ENCODE measurements at regions not wholly inside any gene's neighbourhood (a gene's known extent, or its start where the extent isn't known, plus 50 kb on each side); places are given as distances from the start of the nearest gene placed in this dataset.
"Not testable (repeated sequence)": the region's sequence is repeated elsewhere in the genome, so short reads cannot be mapped to it uniquely, and the experiment has no call there.

DNA sequence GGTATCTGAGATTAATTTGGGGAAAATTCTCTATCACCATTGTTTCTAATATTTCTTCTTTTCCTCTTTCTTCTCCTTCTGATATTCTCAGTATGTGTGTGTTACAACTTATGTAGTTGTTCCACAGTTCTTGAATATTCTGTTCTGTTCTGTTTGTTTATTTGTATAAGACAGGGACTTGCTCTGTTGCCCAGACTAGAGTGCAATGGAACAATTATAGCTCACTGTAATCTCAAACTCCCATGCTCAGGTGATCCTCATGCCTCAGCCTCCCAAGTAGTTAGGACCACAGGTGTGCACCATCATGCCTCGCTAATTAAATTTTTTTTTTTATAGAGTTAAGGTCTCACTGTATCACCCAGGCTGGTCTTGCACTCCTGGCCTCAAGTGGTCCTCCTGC lies 145.8 kb upstream of the TUT7 start:
- DNase-seq (ENCODE audit: low spot score) = no peak

DNA sequence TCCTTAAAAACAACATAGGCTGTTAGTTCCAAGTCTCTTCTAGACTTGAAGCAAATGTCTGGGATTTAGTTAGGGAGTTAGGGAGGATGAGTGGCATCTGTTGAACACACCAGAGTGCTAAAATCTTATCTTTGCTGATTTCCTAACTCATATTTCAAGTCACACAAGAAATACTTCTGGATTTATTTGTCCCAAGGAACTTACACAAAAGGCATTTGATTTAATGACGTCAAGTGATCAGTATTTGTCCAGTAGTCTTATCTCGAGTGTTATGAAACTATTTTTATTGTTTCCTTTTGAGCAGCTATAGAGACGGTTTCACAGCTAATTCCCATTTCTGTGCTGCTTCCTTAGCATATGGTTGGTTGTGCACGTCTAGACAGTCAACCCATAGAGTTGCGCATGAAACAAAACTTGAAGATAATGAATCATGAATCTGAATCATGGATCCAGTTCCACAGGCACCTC lies 140.5 kb upstream of the TUT7 start:
- DNase-seq (ENCODE audit: low spot score) = peak; percentile 96

DNA sequence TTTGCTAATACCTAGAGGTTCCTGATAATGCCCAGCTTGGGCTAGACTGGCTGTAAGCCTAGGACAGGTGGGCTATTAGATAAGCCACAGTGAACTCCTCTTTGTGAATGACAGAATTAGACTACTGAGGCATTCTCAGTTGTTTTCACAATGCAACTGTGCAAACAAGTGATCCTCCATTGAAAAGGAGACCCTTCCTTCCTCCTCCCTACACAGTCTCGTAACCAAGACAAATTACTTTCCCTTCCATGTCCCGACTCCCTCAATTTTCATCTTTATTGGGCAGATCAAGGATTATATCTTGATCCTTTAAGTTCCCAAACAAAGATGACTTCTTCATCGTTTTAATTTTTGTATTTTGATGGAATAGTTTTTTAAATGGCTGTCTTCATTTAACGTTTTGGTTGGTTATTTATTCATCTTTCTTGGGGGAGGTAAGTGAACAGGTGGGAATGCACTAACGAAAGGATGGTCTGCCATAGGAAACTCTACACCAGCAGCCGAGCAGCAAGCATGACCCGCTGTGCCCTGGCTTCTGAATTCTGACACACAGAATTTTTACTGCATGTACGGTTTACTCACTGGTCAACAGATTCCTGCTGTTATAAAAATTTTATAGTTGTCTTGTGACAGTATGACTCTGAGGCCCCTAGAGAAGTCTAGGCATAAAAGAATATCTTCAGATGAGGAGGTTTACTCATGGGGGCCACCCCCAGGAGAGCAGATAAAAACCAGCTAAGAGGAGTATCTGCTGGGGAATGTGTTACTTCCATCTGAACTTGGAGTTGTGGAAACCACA lies 137.5 kb upstream of the TUT7 start:
- DNase-seq (ENCODE audit: low spot score) = no peak

DNA sequence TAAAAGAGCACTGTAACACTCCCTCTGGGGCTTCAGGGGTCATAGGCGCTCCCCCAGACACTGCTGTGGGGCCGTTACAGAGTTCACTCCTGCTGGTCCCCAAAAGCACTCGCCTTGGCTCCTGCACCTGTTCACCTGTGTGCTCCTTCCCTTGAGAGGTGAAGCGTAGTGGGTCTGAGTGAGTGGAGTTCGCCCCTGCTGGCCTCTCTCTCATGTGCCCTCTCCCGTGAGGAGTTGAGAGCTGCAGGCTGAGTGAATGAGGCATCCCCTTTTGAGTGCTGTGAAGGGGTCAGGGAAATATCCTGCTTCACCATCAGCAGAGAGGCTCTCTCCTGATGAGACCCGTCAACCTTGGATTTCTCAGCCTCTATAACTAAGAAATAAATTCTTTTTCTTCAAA lies 134.6 kb upstream of the TUT7 start:
- no peak for DNase-seq (ENCODE audit: low spot score)

DNA sequence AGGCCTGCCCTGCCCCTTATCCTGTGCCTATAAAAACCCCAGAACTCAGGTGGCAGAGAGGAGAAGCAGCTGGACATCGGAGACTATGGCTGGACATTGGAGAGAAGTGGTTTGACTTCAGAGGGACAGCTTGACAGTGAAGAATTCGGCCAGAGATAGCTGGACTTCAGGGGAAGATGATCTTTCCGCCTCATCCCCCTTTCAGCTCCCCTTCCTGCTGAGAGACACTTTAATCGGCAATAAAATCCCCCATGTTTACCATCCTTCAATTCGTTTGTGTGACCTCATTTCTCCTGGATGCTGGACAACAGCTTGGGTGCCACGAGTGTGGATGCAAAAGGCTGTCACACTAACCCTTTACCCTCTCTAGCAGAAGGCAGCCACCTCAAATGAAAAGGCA lies 134.1 kb upstream of the TUT7 start:
- DNase-seq (ENCODE audit: low spot score) = no peak

DNA sequence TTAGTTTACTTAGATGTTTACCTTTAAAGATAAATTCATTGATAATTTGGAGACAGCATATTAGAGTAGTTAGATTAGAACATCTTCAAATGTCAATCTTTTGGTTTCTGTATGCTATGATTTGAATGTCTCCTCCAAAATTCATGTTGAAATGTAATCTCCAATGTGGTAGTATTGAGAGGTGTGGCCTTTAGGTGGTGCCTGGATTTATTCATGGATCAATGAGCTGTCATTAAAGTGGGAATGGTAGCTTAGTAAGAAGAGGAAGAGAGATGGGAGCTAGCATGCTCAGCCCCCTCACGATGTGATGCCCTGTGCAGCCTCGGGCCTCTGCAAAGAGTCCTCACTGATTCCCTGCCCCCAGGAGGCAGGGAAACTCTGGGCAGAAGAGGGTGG lies 133.6 kb upstream of the TUT7 start:
- no peak for DNase-seq (ENCODE audit: low spot score)

DNA sequence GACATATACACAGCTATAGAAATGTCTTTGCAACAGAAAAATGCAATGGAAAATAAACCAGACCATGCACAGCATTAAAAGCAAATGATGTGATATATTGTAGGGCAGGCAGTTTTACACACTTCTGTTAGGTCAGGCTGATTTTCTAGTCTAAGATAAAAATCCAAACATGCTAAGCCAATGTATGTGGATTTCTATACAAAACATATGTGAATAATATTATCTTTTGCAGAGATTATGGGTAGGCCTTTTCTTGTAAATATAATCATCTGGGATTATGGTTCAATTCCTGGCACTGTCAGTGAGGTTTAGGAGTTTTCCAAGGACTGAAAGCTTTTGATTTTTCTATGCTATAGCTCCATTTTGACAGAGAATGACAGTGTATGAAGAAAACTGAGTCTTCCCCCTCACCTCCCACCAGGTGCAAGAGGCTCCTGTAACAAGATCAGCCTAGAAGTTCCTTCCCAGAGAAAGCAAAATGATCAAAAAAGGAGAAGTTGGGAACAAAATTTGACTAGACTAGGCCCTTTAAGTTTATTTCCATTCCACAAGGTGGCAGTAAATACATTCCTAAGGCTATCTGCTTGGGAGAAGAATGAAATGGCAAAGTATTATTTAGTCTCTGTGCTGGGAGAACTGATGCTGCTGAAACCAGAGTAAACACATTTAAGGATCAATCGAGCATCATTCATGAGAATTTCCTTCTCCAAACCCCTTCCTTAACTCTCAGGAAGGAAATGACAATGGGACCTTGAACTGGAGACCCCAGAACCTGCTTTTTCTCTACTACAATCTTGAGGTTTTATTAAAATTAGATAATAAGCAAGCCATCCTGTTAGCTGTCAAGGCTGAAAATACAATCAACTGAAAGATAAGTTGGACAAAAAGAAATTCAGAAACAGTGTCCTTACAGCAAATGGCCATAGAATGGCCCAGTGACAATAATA lies 133.0 kb upstream of the TUT7 start:
- DNase-seq (ENCODE audit: low spot score) = peak; percentile 93

DNA sequence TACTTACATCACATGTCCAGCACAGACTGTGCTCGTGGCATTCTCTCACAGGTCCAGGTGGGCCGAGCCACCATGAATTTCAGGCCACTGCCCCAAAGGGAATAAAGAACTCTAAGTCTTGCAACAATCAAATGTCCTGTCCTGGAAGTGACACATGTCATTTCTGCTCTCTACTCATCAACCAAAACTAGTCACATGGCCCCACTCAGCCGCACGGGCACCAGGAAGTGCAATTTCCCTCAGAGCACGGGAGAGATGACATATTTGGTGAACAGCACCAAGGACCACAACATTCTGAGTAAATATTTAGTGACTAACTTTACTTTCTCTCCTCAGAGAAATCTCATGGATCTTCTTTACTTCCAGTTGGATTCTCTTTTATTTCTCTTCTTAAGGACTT lies 131.1 kb upstream of the TUT7 start:
- DNase-seq (ENCODE audit: low spot score) = no peak

DNA sequence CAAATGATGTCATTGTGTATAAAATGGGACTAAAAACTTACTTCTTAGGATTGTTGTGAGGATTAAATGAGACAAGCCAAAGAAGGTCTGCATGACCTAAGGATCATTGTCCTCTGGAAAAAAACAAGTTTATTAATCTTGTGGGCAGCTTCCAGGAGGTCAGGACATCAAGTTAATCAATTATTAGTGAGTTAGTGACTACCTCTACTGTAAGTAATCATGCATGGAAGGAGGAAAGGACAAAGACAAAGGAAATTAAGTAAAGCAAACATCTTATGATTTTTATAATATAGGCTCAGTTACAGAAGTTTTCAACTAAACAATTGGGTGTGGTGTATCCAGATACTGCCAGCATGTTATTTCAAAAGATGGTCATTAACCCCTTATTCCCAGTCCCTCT lies 129.3 kb upstream of the TUT7 start:
- no peak for DNase-seq (ENCODE audit: low spot score)

DNA sequence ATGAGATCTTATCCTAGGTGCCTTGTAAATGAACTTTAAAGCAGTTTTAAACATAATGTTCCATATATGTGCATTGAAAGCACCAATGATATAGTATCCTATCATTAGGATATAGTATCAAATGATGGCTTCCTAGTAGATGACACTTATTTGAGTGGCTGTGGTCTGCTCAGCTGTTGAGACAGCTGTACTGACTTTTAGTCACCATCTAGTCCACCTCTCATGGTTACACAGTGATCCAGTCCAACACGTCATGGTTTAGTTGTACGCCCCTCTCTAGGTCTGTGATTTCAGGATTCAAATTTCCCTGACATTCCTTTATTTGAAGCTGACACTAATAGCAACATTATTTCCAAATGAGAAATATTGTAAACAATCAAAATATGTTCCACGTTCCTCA lies 127.3 kb upstream of the TUT7 start:
- DNase-seq (ENCODE audit: low spot score) = no peak

DNA sequence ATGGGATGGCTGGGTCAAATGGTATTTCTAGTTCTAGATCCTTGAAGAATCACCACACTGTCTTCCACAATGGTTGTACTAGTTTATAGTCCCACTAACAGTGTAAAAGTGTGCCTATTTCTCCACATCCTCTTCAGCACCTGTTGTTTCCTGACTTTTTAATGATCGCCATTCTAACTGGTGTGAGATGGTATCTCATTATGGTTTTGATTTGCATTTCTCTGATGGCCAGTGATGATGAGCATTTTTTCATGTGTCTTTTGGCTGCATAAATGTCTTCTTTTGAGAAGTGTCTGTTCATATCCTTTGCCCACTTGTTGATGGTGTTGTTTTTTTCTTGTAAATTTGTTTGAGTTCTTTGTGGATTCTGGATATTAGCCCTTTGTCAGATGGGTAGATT lies 121.0 kb upstream of the TUT7 start:
- not testable (repeated sequence) for DNase-seq (ENCODE audit: low spot score)

DNA sequence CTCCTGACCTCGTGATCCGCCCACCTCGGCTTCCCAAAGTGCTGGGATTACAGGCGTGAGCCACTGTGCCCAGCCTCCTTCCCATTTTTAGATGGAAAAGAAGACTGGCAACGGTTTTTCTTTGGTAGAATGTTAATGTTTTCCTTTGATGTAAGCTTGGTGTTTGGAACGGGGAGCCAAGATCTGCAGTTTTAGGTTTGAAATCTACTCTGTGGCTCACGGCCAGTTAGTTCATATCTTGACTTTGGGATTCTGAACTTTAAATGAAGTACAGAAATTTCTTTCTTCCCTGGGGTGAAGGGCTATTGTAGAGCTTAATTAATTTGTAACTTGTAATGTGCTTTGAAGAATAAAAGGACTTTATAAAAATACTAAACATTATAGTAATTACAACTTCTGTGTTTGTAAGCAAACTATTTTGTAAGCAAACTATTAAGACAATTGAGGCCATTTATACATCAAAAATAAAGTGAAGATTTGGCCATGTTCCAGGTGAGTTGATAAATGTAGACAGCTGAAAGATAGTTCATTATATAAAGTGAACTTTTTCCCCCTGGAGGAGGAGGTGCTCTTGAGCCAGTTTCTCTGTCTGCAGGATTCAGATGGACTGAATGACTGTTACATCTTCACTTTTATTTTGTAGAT lies 117.1 kb upstream of the TUT7 start:
- no peak for DNase-seq (ENCODE audit: low spot score)

DNA sequence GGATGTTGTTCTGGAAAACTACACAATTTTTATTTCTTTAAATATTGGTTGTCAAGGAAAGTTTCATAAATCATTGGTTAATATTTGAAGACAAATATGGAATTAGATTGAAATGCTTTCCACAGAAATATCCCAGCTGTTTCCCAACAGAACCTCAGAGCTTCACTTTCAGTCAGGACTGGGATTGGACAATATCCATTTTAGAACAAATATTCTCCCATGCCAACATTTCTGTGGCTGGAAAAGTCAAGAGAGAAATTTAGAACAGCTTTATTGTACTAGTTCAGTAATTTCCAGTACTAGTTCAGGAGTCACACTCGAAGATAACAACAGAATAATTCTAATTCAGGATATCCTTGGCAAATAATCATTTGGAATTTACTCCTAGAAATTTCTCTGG lies 116.1 kb upstream of the TUT7 start:
- DNase-seq (ENCODE audit: low spot score) = no peak

DNA sequence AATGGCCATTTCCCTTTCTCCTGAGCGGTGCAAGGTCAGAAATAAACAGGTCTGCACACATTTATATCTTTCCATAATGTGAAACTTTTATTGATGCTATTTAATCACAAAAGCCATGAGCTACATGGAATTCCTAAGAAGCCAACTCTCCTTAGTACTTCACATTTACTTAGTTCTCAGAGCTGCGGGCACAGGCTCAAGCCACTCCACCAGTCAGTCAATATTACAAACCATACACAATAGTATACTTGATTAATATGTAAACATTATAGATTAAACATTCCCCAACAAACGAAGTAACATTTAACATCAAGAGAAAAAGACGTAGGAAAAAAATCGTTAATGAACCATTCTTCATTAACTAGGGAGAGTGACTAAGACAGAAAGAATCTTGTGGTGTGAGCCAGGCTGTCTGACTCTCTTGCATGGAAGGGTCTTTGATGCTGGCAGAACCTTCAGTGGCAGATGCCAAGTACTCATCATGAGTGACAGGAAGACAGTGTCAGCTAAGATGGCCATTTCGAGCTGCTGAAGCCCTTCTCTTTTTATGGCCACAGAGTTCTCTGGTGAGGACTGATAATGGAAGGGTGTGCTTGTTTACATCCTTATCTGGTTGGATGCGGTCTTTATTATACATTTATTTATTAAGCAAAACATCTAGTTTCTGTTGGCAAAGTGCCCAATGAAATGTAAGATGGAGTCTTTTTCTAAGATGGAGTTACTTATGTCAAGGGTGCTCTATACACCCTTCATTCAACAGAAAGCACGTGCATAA lies 115.5 kb upstream of the TUT7 start:
- DNase-seq (ENCODE audit: low spot score) = no peak

DNA sequence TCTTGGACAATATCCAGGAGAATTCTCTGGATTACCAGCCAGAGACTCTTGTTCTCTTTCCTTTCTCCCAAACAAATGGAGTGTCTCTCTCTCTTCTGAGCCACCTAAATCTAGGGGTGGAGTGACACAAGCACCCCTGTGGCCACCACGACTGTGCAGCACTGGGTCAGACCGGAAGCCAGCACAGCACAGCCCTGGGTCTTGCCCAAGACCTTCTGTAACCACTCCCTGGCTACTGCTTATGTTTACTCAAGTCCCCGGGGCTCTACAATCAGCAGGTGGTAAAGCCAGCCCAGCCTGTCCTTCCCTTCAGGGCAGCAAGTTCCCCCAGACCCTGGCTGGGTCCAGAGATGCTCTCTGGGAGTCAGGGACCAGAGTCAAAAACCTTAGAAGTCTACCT lies 110.0 kb upstream of the TUT7 start:
- no peak for DNase-seq (ENCODE audit: low spot score)

DNA sequence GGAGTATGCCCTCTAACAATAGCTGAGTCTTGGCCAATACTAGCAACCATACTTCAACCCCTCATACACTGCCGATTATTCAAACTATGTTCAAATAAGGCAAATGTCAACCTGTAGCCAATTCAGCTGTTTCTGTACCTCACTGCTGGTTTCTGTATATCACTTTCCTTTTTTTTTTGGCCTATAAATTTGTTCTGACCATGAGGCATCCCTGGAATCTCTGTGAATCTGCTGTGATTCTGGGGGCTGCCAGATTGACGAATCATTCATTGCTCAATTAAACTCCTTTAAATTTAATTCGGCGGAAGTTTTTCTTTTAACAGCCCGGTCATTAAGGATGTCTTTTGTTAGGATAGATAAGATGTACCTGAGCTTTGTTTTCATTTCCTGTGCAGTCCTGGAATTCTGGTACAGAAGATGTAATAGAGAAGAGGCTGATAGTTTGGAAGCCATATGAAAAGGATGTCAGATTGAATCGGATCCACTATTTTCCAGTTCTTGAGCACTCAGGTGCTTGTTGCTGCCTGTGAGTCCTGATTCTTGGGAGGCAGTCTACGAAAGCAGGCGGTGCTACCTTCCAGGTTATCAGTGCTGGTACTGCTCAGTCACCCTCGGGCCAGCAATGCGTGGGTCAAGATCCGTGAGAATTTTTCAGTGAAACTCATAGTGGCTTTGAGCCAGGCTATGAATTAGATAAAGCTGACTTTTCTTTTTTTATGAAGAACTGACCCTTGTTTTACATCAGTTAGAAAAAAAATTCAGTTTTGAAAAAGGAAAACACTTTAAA lies 106.2 kb upstream of the TUT7 start:
- DNase-seq (ENCODE audit: low spot score) = no peak

DNA sequence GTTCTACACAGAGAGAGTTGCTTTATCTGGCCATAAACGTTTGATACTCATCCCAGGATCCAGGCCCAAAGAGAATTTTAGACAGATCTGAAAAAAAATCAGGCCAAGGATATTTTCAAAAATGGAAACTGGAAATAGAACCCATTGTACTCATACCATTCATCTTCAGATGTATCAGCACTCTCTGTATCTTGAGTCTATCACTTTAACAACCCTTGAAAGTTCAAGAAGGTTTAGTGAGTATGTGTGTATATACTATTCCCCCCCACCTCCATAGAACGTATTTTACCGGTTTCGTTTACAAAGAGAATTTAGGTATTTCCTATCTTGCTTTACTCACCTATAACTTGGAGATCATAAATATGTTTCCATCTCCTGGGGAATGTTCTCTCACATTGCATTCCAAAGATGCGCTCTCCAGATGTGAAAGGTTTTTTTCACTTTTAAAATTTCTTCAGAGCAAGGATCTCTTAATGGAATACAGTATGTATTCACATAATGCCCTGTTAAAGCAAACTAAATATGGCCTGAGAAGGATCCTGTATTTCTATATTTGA lies 105.5 kb upstream of the TUT7 start:
- DNase-seq (ENCODE audit: low spot score) = no peak

DNA sequence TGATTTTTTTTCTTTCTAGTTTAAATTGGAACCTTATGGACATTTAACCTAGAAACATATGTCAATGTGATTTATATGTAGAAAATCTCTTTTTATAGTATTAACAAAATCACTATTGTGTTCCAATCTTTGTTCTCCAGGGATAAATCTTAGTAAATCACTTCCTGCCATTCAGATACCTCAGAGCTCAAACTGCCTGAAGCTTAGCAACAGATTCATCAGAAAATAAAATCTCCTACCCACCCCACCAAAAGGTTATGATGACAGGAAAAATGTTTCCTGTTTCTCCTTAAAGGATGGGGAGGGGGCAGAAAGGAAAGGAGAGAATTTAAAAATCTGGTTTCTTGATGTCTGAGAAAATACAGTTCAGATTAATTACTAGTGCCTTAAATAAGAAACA lies 105.0 kb upstream of the TUT7 start:
- DNase-seq (ENCODE audit: low spot score) = no peak

DNA sequence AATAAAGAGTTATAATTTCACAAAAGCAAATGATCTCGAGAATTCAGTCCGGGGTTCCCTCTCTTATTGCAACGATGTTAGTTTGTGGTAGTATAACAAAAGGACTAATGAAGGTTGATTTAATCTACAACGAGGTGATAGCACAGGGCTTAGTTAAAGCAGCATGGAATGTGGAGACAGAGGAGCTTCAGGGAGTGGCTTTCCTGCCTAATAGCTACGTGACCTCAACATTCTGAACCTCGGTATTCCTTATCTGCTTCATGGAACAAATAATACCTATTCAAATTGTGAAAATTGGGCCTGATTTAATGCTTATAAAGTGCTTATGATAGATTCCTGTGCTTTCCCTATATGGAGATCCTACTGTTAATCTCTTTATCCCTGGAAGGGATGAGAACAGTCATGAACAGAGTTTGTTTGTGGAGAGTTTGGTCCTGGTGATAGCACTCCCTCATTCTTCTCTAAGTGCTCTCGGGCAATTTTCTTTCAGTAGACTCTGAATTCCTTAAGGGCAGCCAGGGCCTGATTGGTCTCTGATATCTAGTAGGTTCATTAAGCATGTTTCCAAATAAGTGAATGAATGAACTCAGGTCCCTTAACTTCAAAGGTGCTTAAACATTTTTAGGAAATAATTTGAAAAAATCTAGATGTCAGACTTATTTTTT lies 104.1 kb upstream of the TUT7 start:
- DNase-seq (ENCODE audit: low spot score) = no peak

DNA sequence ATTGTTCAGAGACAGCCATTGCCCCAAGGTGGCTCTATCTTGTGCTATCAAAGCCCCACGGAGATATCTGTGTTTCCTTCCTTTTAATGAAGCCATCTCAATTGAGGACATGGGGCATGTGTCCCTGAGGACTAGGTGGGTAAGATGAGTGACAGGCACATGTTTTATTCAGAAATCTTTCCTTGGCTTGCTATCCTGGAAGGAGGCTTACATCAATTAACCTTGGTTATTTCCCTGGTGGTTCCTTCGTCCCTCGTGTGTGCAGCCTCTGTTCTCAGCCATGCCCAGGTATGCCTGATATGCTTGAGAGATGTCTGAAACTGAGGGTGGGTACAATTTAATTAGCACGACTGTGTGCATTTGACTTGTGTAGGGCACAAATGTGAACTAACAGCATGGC lies 102.2 kb upstream of the TUT7 start:
- DNase-seq (ENCODE audit: low spot score) = no peak

Data from umbilical cord (tissue), 1 donor.